GM12878 (cell line): ENCODE measurements at regions not wholly inside any gene's neighbourhood (a gene's known extent, or its start where the extent isn't known, plus 50 kb on each side); places are given as distances from the start of the nearest gene placed in this dataset.

Experiments
- ATF7 ChIP-seq: fragments of 450-650 bp; IDR thresholded peaks from 2 replicates; pipeline ENCODE4 v1.6.1; 2016; ENCODE audit warnings: low read depth, mild to moderate bottlenecking
- BHLHE40 ChIP-seq, 2 experiments: fragments of 450-650 bp in 1 of 2; IDR thresholded peaks; 2 replicates each; pipeline ENCODE4 v1.6.1; 2011 to 2017; ENCODE audit warnings: low read depth in 2 of 2, borderline replicate concordance in 1 of 2, improper control_type of control experiment in 1 of 2, low read length in 1 of 2, mild to moderate bottlenecking in 1 of 2
- CBX3 ChIP-seq: fragments of 200-600 bp; sonication (generic); IDR thresholded peaks from 2 replicates; pipeline ENCODE4 v1.6.1; 2016; ENCODE audit warnings: low read depth, borderline replicate concordance
- CBX5 ChIP-seq: sonication (generic); IDR thresholded peaks from 2 replicates; pipeline ENCODE4 v1.6.1; 2016; ENCODE audit warnings: low read depth, moderate library complexity, mild to moderate bottlenecking, inconsistent platforms
- E2F8 ChIP-seq: fragments of 450-650 bp; IDR thresholded peaks from 2 replicates; pipeline ENCODE4 v1.6.1; 2018; ENCODE audit warnings: mild to moderate bottlenecking, low read depth, moderate library complexity; ENCODE audit not compliant: partially characterized antibody
- EP300 ChIP-seq, 2 experiments: fragments of 150-350 bp in 1 of 2; IDR thresholded peaks; 2 replicates each; pipeline ENCODE4 v1.6.1; 2011 to 2012; ENCODE audit warnings: low read depth in 2 of 2, low read length in 2 of 2, borderline replicate concordance in 1 of 2, improper control_type of control experiment in 1 of 2, inconsistent platforms in 1 of 2; ENCODE audit not compliant: control insufficient read depth in 1 of 2
- ESRRA ChIP-seq: IDR thresholded peaks from 2 replicates; pipeline ENCODE4 v1.6.1; 2012; ENCODE audit warnings: mild to moderate bottlenecking, low read length, improper control_type of control experiment
- IKZF1 ChIP-seq: fragments of 450-650 bp; conservative IDR thresholded peaks from 2 replicates; pipeline ENCODE4 v1.6.1; 2017; ENCODE audit warnings: antibody characterized with exemption, mild to moderate bottlenecking
- KAT2A ChIP-seq: conservative IDR thresholded peaks from 2 replicates; pipeline ENCODE4 v1.6.1; 2011; ENCODE audit warnings: low read depth, low read length; ENCODE audit not compliant: control insufficient read depth
- MLLT1 ChIP-seq: fragments of 450-650 bp; IDR thresholded peaks from 2 replicates; pipeline ENCODE4 v1.6.1; 2016; ENCODE audit warnings: mild to moderate bottlenecking
- MTA3 ChIP-seq: IDR thresholded peaks from 2 replicates; pipeline ENCODE4 v1.6.1; 2012; ENCODE audit warnings: low read length, inconsistent platforms, borderline replicate concordance
- PKNOX1 ChIP-seq: fragments of 450-650 bp; IDR thresholded peaks from 2 replicates; pipeline ENCODE4 v1.6.1; 2016; ENCODE audit warnings: mild to moderate bottlenecking
- POLR2AphosphoS2 ChIP-seq: IDR thresholded peaks from 2 replicates; pipeline ENCODE4 v1.6.1; 2011; ENCODE audit warnings: low read depth, mild to moderate bottlenecking, low read length, improper control_type of control experiment, moderate library complexity
- RAD51 ChIP-seq: fragments of 450-650 bp; IDR thresholded peaks from 2 replicates; pipeline ENCODE4 v1.6.1; 2016; ENCODE audit warnings: moderate library complexity, mild to moderate bottlenecking, inconsistent platforms
- RUNX3 ChIP-seq: IDR thresholded peaks from 2 replicates; pipeline ENCODE4 v1.6.1; 2012; ENCODE audit warnings: low read length, inconsistent platforms
- SREBF2 ChIP-seq: IDR thresholded peaks from 2 replicates; pipeline ENCODE4 v1.6.1; 2012; ENCODE audit warnings: mild to moderate bottlenecking, low read length
- SRF ChIP-seq, 2 experiments: IDR thresholded peaks; 2 replicates each; pipeline ENCODE4 v1.6.1; 2011; ENCODE audit warnings: low read depth in 2 of 2, low read length in 2 of 2, mild to moderate bottlenecking in 1 of 2, moderate library complexity in 1 of 2
- SUZ12 ChIP-seq: fragments of 200-600 bp; sonication (generic); IDR thresholded peaks from one replicate; pipeline ENCODE4 v1.6.1; 2018; ENCODE audit warnings: antibody characterized with exemption, mild to moderate bottlenecking; ENCODE audit not compliant: unreplicated experiment
- TCF3 ChIP-seq: IDR thresholded peaks from 2 replicates; pipeline ENCODE4 v1.6.1; 2012; ENCODE audit warnings: low read depth, mild to moderate bottlenecking, low read length, borderline replicate concordance; ENCODE audit not compliant: insufficient read depth
- USF1 ChIP-seq: IDR thresholded peaks from 2 replicates; pipeline ENCODE4 v1.6.1; 2011; ENCODE audit warnings: borderline replicate concordance, low read depth, mild to moderate bottlenecking, moderate library complexity, mixed read lengths, low read length; ENCODE audit not compliant: insufficient read depth; ENCODE audit errors: extremely low read length
- YBX1 ChIP-seq: fragments of 450-650 bp; IDR thresholded peaks from 2 replicates; pipeline ENCODE4 v1.6.1; 2016; ENCODE audit warnings: antibody characterized with exemption
- ZBED1 ChIP-seq: IDR thresholded peaks from 2 replicates; pipeline ENCODE4 v1.6.1; 2016; ENCODE audit warnings: borderline replicate concordance
- ZBTB33 ChIP-seq: fragments of 450-650 bp; IDR thresholded peaks from 2 replicates; pipeline ENCODE4 v1.6.1; 2017; ENCODE audit warnings: mild to moderate bottlenecking
- ZSCAN29 ChIP-seq: fragments of 450-650 bp; IDR thresholded peaks from 2 replicates; pipeline ENCODE4 v1.6.1; 2017; ENCODE audit warnings: mild to moderate bottlenecking, moderate library complexity

GRCh38 chr17:36849871-36850348, 87.4 kb upstream of the LHX1 start (continued):
- TF ChIP-seq E2F8 = no peak
- no peak for TF ChIP-seq RAD51
- TF ChIP-seq PKNOX1 = peak; percentile 79
- TF ChIP-seq USF1 = no peak
- TF ChIP-seq IKZF1 = peak; percentile 75
- TF ChIP-seq CBX3 = no peak
- no peak for TF ChIP-seq YBX1
- TF ChIP-seq SRF (IDR thresholded peaks at IDR 0.05; ENCODE audit: low read depth in 2 of 2, low read length in 2 of 2) = 0 out of 4 replicates have a peak, but pooled peaks of 1 of the 2 experiments have one; percentile 11
- TF ChIP-seq EP300 (IDR thresholded peaks at IDR 0.05; ENCODE audit: borderline replicate concordance in 1 of 2, control insufficient read depth in 1 of 2, low read depth in 2 of 2, low read length in 2 of 2) = no peak
- TF ChIP-seq ZSCAN29 = no peak
- TF ChIP-seq BHLHE40 (IDR thresholded peaks at IDR 0.05; ENCODE audit: borderline replicate concordance in 1 of 2, low read depth in 2 of 2, low read length in 1 of 2) = peak; percentile 95
- no peak for TF ChIP-seq CBX5
- no peak for TF ChIP-seq MTA3
- no peak for TF ChIP-seq SUZ12
- TF ChIP-seq POLR2AphosphoS2 = no peak
- no peak for TF ChIP-seq TCF3
- TF ChIP-seq ATF7 = peak; percentile 53; the same call in 1 of the 2 replicates
- TF ChIP-seq KAT2A = no peak
- no peak for TF ChIP-seq ESRRA
- TF ChIP-seq SREBF2 = no peak
- TF ChIP-seq ZBED1 = no peak
- no peak for TF ChIP-seq ZBTB33
- TF ChIP-seq MLLT1 = no peak
- peak; percentile 82 for TF ChIP-seq RUNX3
